ENCODE measurements at regions not wholly inside any gene's neighbourhood (a gene's known extent, or its start where the extent isn't known, plus 50 kb on each side); places are given as distances from the start of the nearest gene placed in this dataset.
"Not testable (repeated sequence)": the region's sequence is repeated elsewhere in the genome, so short reads cannot be mapped to it uniquely, and the experiment has no call there.

GRCh38 chr20:11675920-11676629, 241.6 kb upstream of the BTBD3 start:
- no peak for FAIRE-seq

- peak; percentile 62 for FAIRE-seq
Measured at GRCh38 chr20:11676630-11677287, 240.9 kb upstream of the BTBD3 start.

- FAIRE-seq: no peak
Measured at GRCh38 chr20:11677428-11677827, 240.3 kb upstream of the BTBD3 start.

- FAIRE-seq: no peak
Measured at GRCh38 chr20:11677836-11678235, 239.9 kb upstream of the BTBD3 start.

GRCh38 chr20:11682285-11682684, 235.4 kb upstream of the BTBD3 start:
- FAIRE-seq: no peak

GRCh38 chr20:11686195-11686594, 231.5 kb upstream of the BTBD3 start:
- no peak for FAIRE-seq

- FAIRE-seq: no peak
Measured at GRCh38 chr20:11686820-11687543, 230.7 kb upstream of the BTBD3 start.

- peak; percentile 98 for FAIRE-seq
Measured at GRCh38 chr20:11687546-11688292, 230.0 kb upstream of the BTBD3 start.

- no peak for FAIRE-seq
Measured at GRCh38 chr20:11689262-11689661, 228.4 kb upstream of the BTBD3 start.

GRCh38 chr20:11691766-11692165, 225.9 kb upstream of the BTBD3 start:
- peak; percentile 17 for FAIRE-seq

- FAIRE-seq: no peak
Measured at GRCh38 chr20:11692567-11692966, 225.1 kb upstream of the BTBD3 start.

- FAIRE-seq: no peak
Measured at GRCh38 chr20:11694467-11694866, 223.2 kb upstream of the BTBD3 start.

GRCh38 chr20:11697055-11697454, 220.6 kb upstream of the BTBD3 start:
- no peak for FAIRE-seq

GRCh38 chr20:11697646-11698045, 220.0 kb upstream of the BTBD3 start:
- no peak for FAIRE-seq

- FAIRE-seq: no peak
Measured at GRCh38 chr20:11698124-11698523, 219.6 kb upstream of the BTBD3 start.

GRCh38 chr20:11700831-11701230, 216.9 kb upstream of the BTBD3 start:
- FAIRE-seq: peak; percentile 81

- FAIRE-seq: no peak
Measured at GRCh38 chr20:11702721-11703518, 214.8 kb upstream of the BTBD3 start.

- FAIRE-seq: peak; percentile 27
Measured at GRCh38 chr20:11705512-11705911, 212.2 kb upstream of the BTBD3 start.

- not testable (repeated sequence) for FAIRE-seq
Measured at GRCh38 chr20:11708223-11708622, 209.5 kb upstream of the BTBD3 start.

GRCh38 chr20:11711214-11711613, 206.5 kb upstream of the BTBD3 start:
- no peak for FAIRE-seq

GRCh38 chr20:11712639-11713160, 205.0 kb upstream of the BTBD3 start:
- no peak for FAIRE-seq

GRCh38 chr20:11714886-11715285, 202.8 kb upstream of the BTBD3 start:
- no peak for FAIRE-seq

Measured in islet of Langerhans (tissue), 1 donor.